CD14-positive monocyte (primary cell): ENCODE measurements at regions not wholly inside any gene's neighbourhood (a gene's known extent, or its start where the extent isn't known, plus 50 kb on each side); places are given as distances from the start of the nearest gene placed in this dataset.
A peak's percentile ranks its signal among the peaks of the same experiment; 100 is the strongest.

Experiments
- DNase-seq, 3 donors: peaks; one replicate each; pipeline ENCODE4 v3.0.0-alpha.2; 2011 to 2022
- H2AFZ ChIP-seq: 2 replicates; pipeline ENCODE4 v1.6.0; 2012; ENCODE audit warnings: mild to moderate bottlenecking, low read depth, low read length, inconsistent platforms; ENCODE audit not compliant: insufficient read depth, poor library complexity, severe bottlenecking
- H3K27ac ChIP-seq, 2 donors: 1 replicate in 1 of 2; 2 replicates in 1 of 2; pipeline ENCODE4 v1.5.1; 2012 to 2013; ENCODE audit warnings: low read length in 2 of 2, control low read depth in 1 of 2, inconsistent platforms in 1 of 2, low read depth in 1 of 2, mild to moderate bottlenecking in 1 of 2
- H3K27me3 ChIP-seq, 2 donors: one replicate each; pipeline versions ENCODE4 v1.6.0 to v1.6.1; 2011 to 2013; ENCODE audit warnings: low read length in 2 of 2; ENCODE audit not compliant: control insufficient read depth in 2 of 2, insufficient read depth in 2 of 2
- H3K36me3 ChIP-seq, 2 donors: replicated peaks in 1 of 2; 1 replicate in 1 of 2; 2 replicates in 1 of 2; pipeline versions ENCODE4 v1.5.1 to v1.6.1; 2012 to 2013; ENCODE audit warnings: low read length in 2 of 2, control low read depth in 1 of 2, inconsistent platforms in 1 of 2, mild to moderate bottlenecking in 1 of 2; ENCODE audit not compliant: insufficient read depth in 2 of 2, control insufficient read depth in 1 of 2
- H3K4me1 ChIP-seq, 2 donors: 1 replicate in 1 of 2; 2 replicates in 1 of 2; pipeline versions ENCODE4 v1.5.1 to v1.6.1; 2012 to 2013; ENCODE audit warnings: low read length in 2 of 2, control low read depth in 1 of 2, inconsistent platforms in 1 of 2, mild to moderate bottlenecking in 1 of 2, moderate library complexity in 1 of 2; ENCODE audit not compliant: insufficient read depth in 2 of 2, control insufficient read depth in 1 of 2
- H3K4me2 ChIP-seq: replicated peaks from 2 replicates; pipeline ENCODE3; 2012; ENCODE audit warnings: low read length, moderate library complexity, mild to moderate bottlenecking; ENCODE audit not compliant: poor library complexity, severe bottlenecking; ENCODE audit errors: extremely low read depth
- H3K4me3 ChIP-seq, 3 experiments: fragments of 200-600 bp in 1 of 3; sonication (generic) in 1 of 3; replicated peaks in 1 of 3; 1 replicate in 2 of 3; 2 replicates in 1 of 3; pipeline ENCODE4 v1.5.1; 2011 to 2013; ENCODE audit warnings: low read length in 3 of 3, mild to moderate bottlenecking in 3 of 3, control low read depth in 2 of 3, low read depth in 2 of 3, inconsistent platforms in 1 of 3, moderate library complexity in 1 of 3
- H3K79me2 ChIP-seq: 2 replicates; pipeline ENCODE4 v1.6.0; 2012; ENCODE audit warnings: mild to moderate bottlenecking, control low read depth, inconsistent platforms, low read length, moderate library complexity; ENCODE audit not compliant: insufficient read depth
- H3K9ac ChIP-seq: 2 replicates; pipeline ENCODE4 v1.6.0; 2017; ENCODE audit warnings: low read length, mild to moderate bottlenecking; ENCODE audit not compliant: insufficient read depth, poor library complexity, severe bottlenecking
- H3K9me3 ChIP-seq, 2 donors: replicated peaks in 1 of 2; 1 replicate in 1 of 2; 2 replicates in 1 of 2; pipeline versions ENCODE4 v1.5.1 to v1.6.1; 2012 to 2013; ENCODE audit warnings: low read length in 2 of 2, control low read depth in 1 of 2; ENCODE audit not compliant: control insufficient read depth in 1 of 2, insufficient read depth in 1 of 2
- H4K20me1 ChIP-seq: 2 replicates; pipeline ENCODE4 v1.6.0; 2012; ENCODE audit warnings: mild to moderate bottlenecking, low read length, control low read depth, moderate library complexity; ENCODE audit not compliant: insufficient read depth
- H3K27ac Mint-ChIP-seq, 7 donors: one replicate each; pipeline ENCODE4 v1.8.0; 2020; ENCODE audit warnings: mild to moderate bottlenecking in 7 of 7, mixed read lengths in 7 of 7, moderate library complexity in 6 of 7, inconsistent platforms in 2 of 7
- H3K27me3 Mint-ChIP-seq, 3 donors: one replicate each; pipeline ENCODE4 v1.8.0; 2021 to 2022; ENCODE audit warnings: low read depth in 3 of 3, mild to moderate bottlenecking in 3 of 3, mixed read lengths in 3 of 3, moderate library complexity in 3 of 3, inconsistent platforms in 1 of 3
- H3K36me3 Mint-ChIP-seq, 2 donors: one replicate each; pipeline ENCODE4 v1.8.0; 2020; ENCODE audit warnings: mixed read lengths in 2 of 2, inconsistent platforms in 1 of 2, mild to moderate bottlenecking in 1 of 2
- H3K4me1 Mint-ChIP-seq: one replicate; pipeline ENCODE4 v1.8.0; 2020; ENCODE audit warnings: mild to moderate bottlenecking, mixed read lengths
- H3K4me3 Mint-ChIP-seq, 2 donors: one replicate each; pipeline ENCODE4 v1.8.0; 2020; ENCODE audit warnings: mild to moderate bottlenecking in 2 of 2, mixed read lengths in 2 of 2, moderate library complexity in 1 of 2
- H3K9me3 Mint-ChIP-seq, 7 donors: one replicate each; pipeline ENCODE4 v1.8.0; 2020 to 2022; ENCODE audit warnings: mixed read lengths in 7 of 7, mild to moderate bottlenecking in 6 of 7, moderate library complexity in 6 of 7, inconsistent platforms in 2 of 7
- WGBS: methylation state at CpG from one replicate; pipeline ENCODE4 v1.1.5; 2013; ENCODE audit warnings: missing lambda C conversion rate; ENCODE audit not compliant: insufficient coverage; 5-methylcytosine and 5-hydroxymethylcytosine counted together
- intact Hi-C, 2 donors: fragments of 100-400 bp; cut with micrococcal nuclease; formaldehyde crosslinking; loops; one replicate each; pipeline versions ENCODE4 v1.15.0 to v1.15.1; 2023
- TF ChIP-seq, protein P1 (sequence below): fragments of 200-600 bp; IDR thresholded peaks from one replicate; pipeline ENCODE4 v1.8.0; 2022; ENCODE audit warnings: antibody characterized with exemption, mild to moderate bottlenecking

DNA sequence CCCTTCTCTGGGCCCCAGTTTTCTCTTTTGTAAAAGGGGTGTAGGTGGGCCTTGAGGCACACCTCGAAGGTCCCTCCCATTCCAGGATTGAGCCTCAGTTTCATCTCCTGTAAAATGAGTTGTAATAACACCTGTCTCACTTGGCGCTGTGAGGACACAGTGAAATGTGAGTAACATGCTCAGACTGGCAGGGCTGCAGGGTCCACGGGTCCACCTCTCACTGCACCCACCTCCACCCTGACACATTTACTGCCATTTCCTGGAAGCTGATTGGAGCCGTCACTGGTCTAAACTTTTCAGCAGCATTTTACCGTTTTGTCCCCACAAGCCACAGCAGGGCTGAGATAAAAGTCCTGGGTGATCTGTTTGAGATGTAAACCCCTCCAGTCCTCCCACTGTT, 398.0 kb downstream of the PTPRU start:
- Histone ChIP-seq H3K27me3 (no peaks in the 10 kb centered on the region), H3K4me3 (no peak overlapping the region), H3K4me2 (no peak overlapping the region), H3K79me2 (no peaks in the 10 kb centered on the region), H3K36me3 (no peaks in the 10 kb centered on the region), H2AFZ (no peak overlapping the region), H3K9me3 (no peaks in the 10 kb centered on the region), H3K4me1 (no peaks in the 10 kb centered on the region), H3K9ac (no peak overlapping the region), H4K20me1 (no peaks in the 10 kb centered on the region), H3K27ac (no peak overlapping the region)
- Mint-ChIP-seq H3K4me3 (no peak overlapping the region), H3K36me3 (no peaks in the 10 kb centered on the region), H3K9me3 (no peaks in the 10 kb centered on the region), H3K27me3 (peaks cover 3 to 9% (median 7%) of the 10 kb centered on the region in 3 donors), H3K4me1 (no peaks in the 10 kb centered on the region), H3K27ac (peak overlapping the region in 1 of 7 donors; percentile 6)
- TF ChIP-seq, protein P1, sequence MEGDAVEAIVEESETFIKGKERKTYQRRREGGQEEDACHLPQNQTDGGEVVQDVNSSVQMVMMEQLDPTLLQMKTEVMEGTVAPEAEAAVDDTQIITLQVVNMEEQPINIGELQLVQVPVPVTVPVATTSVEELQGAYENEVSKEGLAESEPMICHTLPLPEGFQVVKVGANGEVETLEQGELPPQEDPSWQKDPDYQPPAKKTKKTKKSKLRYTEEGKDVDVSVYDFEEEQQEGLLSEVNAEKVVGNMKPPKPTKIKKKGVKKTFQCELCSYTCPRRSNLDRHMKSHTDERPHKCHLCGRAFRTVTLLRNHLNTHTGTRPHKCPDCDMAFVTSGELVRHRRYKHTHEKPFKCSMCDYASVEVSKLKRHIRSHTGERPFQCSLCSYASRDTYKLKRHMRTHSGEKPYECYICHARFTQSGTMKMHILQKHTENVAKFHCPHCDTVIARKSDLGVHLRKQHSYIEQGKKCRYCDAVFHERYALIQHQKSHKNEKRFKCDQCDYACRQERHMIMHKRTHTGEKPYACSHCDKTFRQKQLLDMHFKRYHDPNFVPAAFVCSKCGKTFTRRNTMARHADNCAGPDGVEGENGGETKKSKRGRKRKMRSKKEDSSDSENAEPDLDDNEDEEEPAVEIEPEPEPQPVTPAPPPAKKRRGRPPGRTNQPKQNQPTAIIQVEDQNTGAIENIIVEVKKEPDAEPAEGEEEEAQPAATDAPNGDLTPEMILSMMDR: no peak
- intact Hi-C loops: no loop called here
- 75% methylated on average over 3 of the region's 5 CpGs for WGBS
- DNase-seq: no peak

DNA sequence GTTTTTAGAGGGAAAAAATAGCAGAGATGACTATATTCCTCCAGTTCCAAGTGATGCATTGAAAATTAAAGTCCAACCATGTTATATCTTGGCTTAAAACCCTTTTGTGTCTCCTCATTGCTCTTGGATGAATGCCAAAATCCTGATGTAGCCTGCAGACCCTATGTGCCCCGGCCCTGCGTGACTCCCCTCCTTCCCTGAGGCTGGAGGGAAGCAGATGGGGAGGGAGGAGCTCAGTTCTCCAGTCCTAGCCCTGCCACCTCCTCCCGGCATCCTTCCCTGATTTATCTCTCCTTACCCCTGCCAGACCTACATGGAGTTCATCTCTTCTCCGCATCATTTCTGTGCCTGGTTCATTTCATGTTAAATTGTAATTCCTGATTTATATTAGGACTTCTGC, 397.4 kb downstream of the PTPRU start:
- WGBS: no CpG with 5 or more reads among the region's 4 CpGs
- H3K4me3 Mint-ChIP-seq: no peak overlapping the region
- Histone ChIP-seq H3K27ac (no peak overlapping the region), H3K27me3 (no peaks in the 10 kb centered on the region), H3K9ac (no peak overlapping the region), H3K4me2 (no peak overlapping the region), H3K36me3 (no peaks in the 10 kb centered on the region), H3K4me1 (no peaks in the 10 kb centered on the region), H3K4me3 (no peak overlapping the region), H2AFZ (no peak overlapping the region), H3K79me2 (no peaks in the 10 kb centered on the region), H4K20me1 (no peaks in the 10 kb centered on the region), H3K9me3 (no peaks in the 10 kb centered on the region)
- H3K27ac Mint-ChIP-seq: no peak overlapping the region
- no peaks in the 10 kb centered on the region for H3K9me3 Mint-ChIP-seq
- TF ChIP-seq, protein P1: no peak
- H3K27me3 Mint-ChIP-seq: peaks cover 1 to 9% (median 7%) of the 10 kb centered on the region in 3 donors
- no peaks in the 10 kb centered on the region for H3K4me1 Mint-ChIP-seq
- no peak for DNase-seq
- H3K36me3 Mint-ChIP-seq: no peaks in the 10 kb centered on the region
- intact Hi-C loops: no loop called here
